ENCODE measurements at regions not wholly inside any gene's neighbourhood (a gene's known extent, or its start where the extent isn't known, plus 50 kb on each side); places are given as distances from the start of the nearest gene placed in this dataset.
"Not testable (repeated sequence)": the region's sequence is repeated elsewhere in the genome, so short reads cannot be mapped to it uniquely, and the experiment has no call there.

GRCh38 chr7:153776940-153777339, 275.3 kb upstream of the DPP6 start:
- H3K36me3 Mint-ChIP-seq (ENCODE audit: low read depth); H3K27me3 Mint-ChIP-seq; DNase-seq; H3K4me1 Mint-ChIP-seq; H3K9me3 Mint-ChIP-seq; POLR2A ChIA-PET; CTCF ChIA-PET; H3K4me3 Mint-ChIP-seq; H3K27ac Mint-ChIP-seq: not testable (repeated sequence)

- H3K27me3 Mint-ChIP-seq; H3K4me1 Mint-ChIP-seq; H3K4me3 Mint-ChIP-seq; CTCF ChIA-PET; H3K36me3 Mint-ChIP-seq (ENCODE audit: low read depth); DNase-seq; POLR2A ChIA-PET; H3K27ac Mint-ChIP-seq; H3K9me3 Mint-ChIP-seq: not testable (repeated sequence)
These were observed 254.8 kb upstream of the DPP6 start for GRCh38 chr7:153797363-153797762.

- DNase-seq = no peak
- H3K27ac Mint-ChIP-seq = no peak overlapping the region
- H3K4me1 Mint-ChIP-seq = no peaks in the 10 kb centered on the region
- CTCF ChIA-PET = no interaction called here
- H3K27me3 Mint-ChIP-seq = no peaks in the 10 kb centered on the region
- no peaks in the 10 kb centered on the region for H3K36me3 Mint-ChIP-seq (ENCODE audit: low read depth)
- no peak overlapping the region for H3K4me3 Mint-ChIP-seq
- POLR2A ChIA-PET = no interaction called here
- H3K9me3 Mint-ChIP-seq = peaks cover 5% of the 10 kb centered on the region
These were observed 244.1 kb upstream of the DPP6 start for GRCh38 chr7:153808117-153808516.

- no peaks in the 10 kb centered on the region for H3K36me3 Mint-ChIP-seq (ENCODE audit: low read depth)
- ChIA-PET CTCF (no interaction called here), POLR2A (no interaction called here)
- H3K4me3 Mint-ChIP-seq = no peak overlapping the region
- no peak overlapping the region for H3K27ac Mint-ChIP-seq
- H3K4me1 Mint-ChIP-seq = no peaks in the 10 kb centered on the region
- H3K9me3 Mint-ChIP-seq = peaks cover 3% of the 10 kb centered on the region
- no peaks in the 10 kb centered on the region for H3K27me3 Mint-ChIP-seq
- no peak for DNase-seq
These were observed 222.7 kb upstream of the DPP6 start for GRCh38 chr7:153829525-153829924.

- POLR2A ChIA-PET = no interaction called here
- Mint-ChIP-seq H3K4me3 (no peak overlapping the region), H3K4me1 (no peaks in the 10 kb centered on the region), H3K9me3 (no peaks in the 10 kb centered on the region), H3K27ac (no peak overlapping the region), H3K27me3 (no peaks in the 10 kb centered on the region), H3K36me3 (ENCODE audit: low read depth) (no peaks in the 10 kb centered on the region)
- CTCF ChIA-PET = no interaction called here
- DNase-seq = no peak
These were observed 220.0 kb upstream of the DPP6 start for GRCh38 chr7:153832160-153832559.

- Mint-ChIP-seq H3K4me1 (no peaks in the 10 kb centered on the region), H3K36me3 (ENCODE audit: low read depth) (no peaks in the 10 kb centered on the region), H3K27me3 (no peaks in the 10 kb centered on the region), H3K9me3 (no peaks in the 10 kb centered on the region), H3K4me3 (no peak overlapping the region), H3K27ac (no peak overlapping the region)
- DNase-seq = no peak
- CTCF ChIA-PET = no interaction called here
- POLR2A ChIA-PET = no interaction called here
These were observed 217.1 kb upstream of the DPP6 start for GRCh38 chr7:153835103-153835502.

GRCh38 chr7:153835712-153836265, 216.4 kb upstream of the DPP6 start:
- no peaks in the 10 kb centered on the region for H3K27me3 Mint-ChIP-seq
- POLR2A ChIA-PET = no interaction called here
- H3K4me3 Mint-ChIP-seq = no peak overlapping the region
- H3K9me3 Mint-ChIP-seq = no peaks in the 10 kb centered on the region
- CTCF ChIA-PET = no interaction called here
- no peaks in the 10 kb centered on the region for H3K4me1 Mint-ChIP-seq
- DNase-seq = no peak
- no peaks in the 10 kb centered on the region for H3K36me3 Mint-ChIP-seq (ENCODE audit: low read depth)
- no peak overlapping the region for H3K27ac Mint-ChIP-seq

- DNase-seq = no peak
- Mint-ChIP-seq H3K4me1 (no peaks in the 10 kb centered on the region), H3K27me3 (no peaks in the 10 kb centered on the region), H3K9me3 (peaks cover 5% of the 10 kb centered on the region), H3K27ac (no peak overlapping the region), H3K4me3 (no peak overlapping the region), H3K36me3 (ENCODE audit: low read depth) (no peaks in the 10 kb centered on the region)
- POLR2A ChIA-PET = no interaction called here
- CTCF ChIA-PET = no interaction called here
These were observed 213.6 kb upstream of the DPP6 start for GRCh38 chr7:153838591-153838990.

GRCh38 chr7:153840861-153841260, 211.3 kb upstream of the DPP6 start:
- DNase-seq = no peak
- ChIA-PET CTCF (no interaction called here), POLR2A (no interaction called here)
- H3K4me3 Mint-ChIP-seq = no peak overlapping the region
- H3K27me3 Mint-ChIP-seq = no peaks in the 10 kb centered on the region
- no peak overlapping the region for H3K27ac Mint-ChIP-seq
- peaks cover 7% of the 10 kb centered on the region for H3K9me3 Mint-ChIP-seq
- H3K4me1 Mint-ChIP-seq = no peaks in the 10 kb centered on the region
- H3K36me3 Mint-ChIP-seq (ENCODE audit: low read depth) = no peaks in the 10 kb centered on the region

GRCh38 chr7:153847828-153848227, 204.4 kb upstream of the DPP6 start:
- DNase-seq = no peak
- Mint-ChIP-seq H3K4me3 (no peak overlapping the region), H3K36me3 (ENCODE audit: low read depth) (no peaks in the 10 kb centered on the region), H3K27ac (no peak overlapping the region), H3K4me1 (no peaks in the 10 kb centered on the region), H3K9me3 (peaks cover 10% of the 10 kb centered on the region), H3K27me3 (no peaks in the 10 kb centered on the region)
- CTCF ChIA-PET = no interaction called here
- POLR2A ChIA-PET = no interaction called here

GRCh38 chr7:153852261-153852660, 199.9 kb upstream of the DPP6 start:
- H3K4me3 Mint-ChIP-seq = no peak overlapping the region
- H3K27ac Mint-ChIP-seq = no peak overlapping the region
- ChIA-PET CTCF (no interaction called here), POLR2A (no interaction called here)
- H3K36me3 Mint-ChIP-seq (ENCODE audit: low read depth) = no peaks in the 10 kb centered on the region
- no peak for DNase-seq
- H3K4me1 Mint-ChIP-seq = no peaks in the 10 kb centered on the region
- H3K27me3 Mint-ChIP-seq = no peaks in the 10 kb centered on the region
- peaks cover 3% of the 10 kb centered on the region for H3K9me3 Mint-ChIP-seq

GRCh38 chr7:153858355-153858754, 193.8 kb upstream of the DPP6 start:
- no peak for DNase-seq
- CTCF ChIA-PET = no interaction called here

GRCh38 chr7:153859239-153859638, 193.0 kb upstream of the DPP6 start:
- CTCF ChIA-PET = no interaction called here
- Mint-ChIP-seq H3K9me3 (peaks cover 16% of the 10 kb centered on the region), H3K4me1 (no peaks in the 10 kb centered on the region), H3K27ac (no peak overlapping the region), H3K27me3 (no peaks in the 10 kb centered on the region), H3K36me3 (ENCODE audit: low read depth) (no peaks in the 10 kb centered on the region), H3K4me3 (no peak overlapping the region)
- POLR2A ChIA-PET = no interaction called here
- no peak for DNase-seq

More at GRCh38 chr7:153858355-153858754, 193.8 kb upstream of the DPP6 start:
- Mint-ChIP-seq H3K27me3 (no peaks in the 10 kb centered on the region), H3K27ac (no peak overlapping the region), H3K9me3 (peaks cover 11% of the 10 kb centered on the region), H3K4me3 (no peak overlapping the region), H3K4me1 (no peaks in the 10 kb centered on the region), H3K36me3 (ENCODE audit: low read depth) (no peaks in the 10 kb centered on the region)
- POLR2A ChIA-PET = no interaction called here

- peaks cover 20% of the 10 kb centered on the region for H3K27me3 Mint-ChIP-seq
- ChIA-PET POLR2A (no interaction called here), CTCF (no interaction called here)
- no peak for DNase-seq
- no peaks in the 10 kb centered on the region for H3K4me1 Mint-ChIP-seq
- no peak overlapping the region for H3K4me3 Mint-ChIP-seq
- H3K9me3 Mint-ChIP-seq = peaks cover 2% of the 10 kb centered on the region
- peaks cover 3% of the 10 kb centered on the region for H3K36me3 Mint-ChIP-seq (ENCODE audit: low read depth)
- H3K27ac Mint-ChIP-seq = no peak overlapping the region
These were observed 165.4 kb upstream of the DPP6 start for GRCh38 chr7:153886506-153887441.

All from activated CD4-positive, alpha-beta T cell treated with anti-CD3 and anti-CD28 coated beads, Interleukin-2, amount 10 ng/mL, durations not matched to agents 7 days and 5 days (primary cell).